ENCODE measurements at regions not wholly inside any gene's neighbourhood (a gene's known extent, or its start where the extent isn't known, plus 50 kb on each side); places are given as distances from the start of the nearest gene placed in this dataset.

- DNase-seq, result no peak
- Histone ChIP-seq H3K4me3 (ENCODE audit: low read depth in 1 of 2, low read length in 2 of 2) (no peak overlapping the region), H3K36me3 (ENCODE audit: insufficient read depth, low read length) (no peaks in the 10 kb centered on the region), H3K27ac (ENCODE audit: low read length) (no peak overlapping the region), H3K4me2 (ENCODE audit: insufficient read depth, low read length) (no peak overlapping the region), H3K9me3 (ENCODE audit: insufficient read depth, low read length, severe bottlenecking) (no peaks in the 10 kb centered on the region), H3K9ac (ENCODE audit: low read depth, low read length) (no peak overlapping the region), H4K20me1 (ENCODE audit: insufficient read depth, low read length) (no peaks in the 10 kb centered on the region), H3K27me3 (ENCODE audit: insufficient read depth, low read length, poor library complexity) (no peaks in the 10 kb centered on the region), H3K79me2 (ENCODE audit: insufficient read depth, low read length) (no peaks in the 10 kb centered on the region), H3K4me1 (ENCODE audit: insufficient read depth, low read length) (no peaks in the 10 kb centered on the region), H2AFZ (ENCODE audit: low read depth, low read length) (no peak overlapping the region)
- no peak for TF ChIP-seq EZH2 (IDR thresholded peaks at IDR 0.05; ENCODE audit: borderline replicate concordance, low read depth, low read length, severe bottlenecking)
- TF ChIP-seq, protein P1, sequence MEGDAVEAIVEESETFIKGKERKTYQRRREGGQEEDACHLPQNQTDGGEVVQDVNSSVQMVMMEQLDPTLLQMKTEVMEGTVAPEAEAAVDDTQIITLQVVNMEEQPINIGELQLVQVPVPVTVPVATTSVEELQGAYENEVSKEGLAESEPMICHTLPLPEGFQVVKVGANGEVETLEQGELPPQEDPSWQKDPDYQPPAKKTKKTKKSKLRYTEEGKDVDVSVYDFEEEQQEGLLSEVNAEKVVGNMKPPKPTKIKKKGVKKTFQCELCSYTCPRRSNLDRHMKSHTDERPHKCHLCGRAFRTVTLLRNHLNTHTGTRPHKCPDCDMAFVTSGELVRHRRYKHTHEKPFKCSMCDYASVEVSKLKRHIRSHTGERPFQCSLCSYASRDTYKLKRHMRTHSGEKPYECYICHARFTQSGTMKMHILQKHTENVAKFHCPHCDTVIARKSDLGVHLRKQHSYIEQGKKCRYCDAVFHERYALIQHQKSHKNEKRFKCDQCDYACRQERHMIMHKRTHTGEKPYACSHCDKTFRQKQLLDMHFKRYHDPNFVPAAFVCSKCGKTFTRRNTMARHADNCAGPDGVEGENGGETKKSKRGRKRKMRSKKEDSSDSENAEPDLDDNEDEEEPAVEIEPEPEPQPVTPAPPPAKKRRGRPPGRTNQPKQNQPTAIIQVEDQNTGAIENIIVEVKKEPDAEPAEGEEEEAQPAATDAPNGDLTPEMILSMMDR (IDR thresholded peaks at IDR 0.05; ENCODE audit: borderline replicate concordance, extremely low read depth, low read length, poor library complexity, severe bottlenecking), result no peak
- no peak for ATAC-seq (ENCODE audit: insufficient read depth, low read depth)
Measured at GRCh38 chr5:162466011-162466410, 398.4 kb downstream of the GABRG2 start.

GRCh38 chr5:162473041-162473714 lies 405.6 kb downstream of the GABRG2 start:
- H3K27ac ChIP-seq (ENCODE audit: low read length), result no peak overlapping the region
- no peaks in the 10 kb centered on the region for H3K9me3 ChIP-seq (ENCODE audit: insufficient read depth, low read length, severe bottlenecking)
- no peaks in the 10 kb centered on the region for H3K27me3 ChIP-seq (ENCODE audit: insufficient read depth, low read length, poor library complexity)
- TF ChIP-seq, protein P1 (IDR thresholded peaks at IDR 0.05; ENCODE audit: borderline replicate concordance, extremely low read depth, low read length, poor library complexity, severe bottlenecking), result no peak
- TF ChIP-seq EZH2 (IDR thresholded peaks at IDR 0.05; ENCODE audit: borderline replicate concordance, low read depth, low read length, severe bottlenecking), result no peak
- DNase-seq (no peak), ATAC-seq (ENCODE audit: insufficient read depth, low read depth) (no peak)
- no peak overlapping the region for H3K9ac ChIP-seq (ENCODE audit: low read depth, low read length)
- no peaks in the 10 kb centered on the region for H3K4me1 ChIP-seq (ENCODE audit: insufficient read depth, low read length)
- H2AFZ ChIP-seq (ENCODE audit: low read depth, low read length), result no peak overlapping the region
- no peak overlapping the region for H3K4me2 ChIP-seq (ENCODE audit: insufficient read depth, low read length)
- H3K79me2 ChIP-seq (ENCODE audit: insufficient read depth, low read length), result no peaks in the 10 kb centered on the region
- H3K4me3 ChIP-seq (ENCODE audit: low read depth in 1 of 2, low read length in 2 of 2), result no peak overlapping the region
- no peaks in the 10 kb centered on the region for H3K36me3 ChIP-seq (ENCODE audit: insufficient read depth, low read length)
- H4K20me1 ChIP-seq (ENCODE audit: insufficient read depth, low read length), result no peaks in the 10 kb centered on the region

- Histone ChIP-seq H3K36me3 (ENCODE audit: insufficient read depth, low read length) (no peaks in the 10 kb centered on the region), H2AFZ (ENCODE audit: low read depth, low read length) (no peak overlapping the region), H3K9ac (ENCODE audit: low read depth, low read length) (no peak overlapping the region), H3K27me3 (ENCODE audit: insufficient read depth, low read length, poor library complexity) (no peaks in the 10 kb centered on the region), H3K4me3 (ENCODE audit: low read depth in 1 of 2, low read length in 2 of 2) (no peak overlapping the region), H3K27ac (ENCODE audit: low read length) (no peak overlapping the region), H3K9me3 (ENCODE audit: insufficient read depth, low read length, severe bottlenecking) (no peaks in the 10 kb centered on the region), H4K20me1 (ENCODE audit: insufficient read depth, low read length) (no peaks in the 10 kb centered on the region), H3K4me1 (ENCODE audit: insufficient read depth, low read length) (no peaks in the 10 kb centered on the region), H3K4me2 (ENCODE audit: insufficient read depth, low read length) (no peak overlapping the region), H3K79me2 (ENCODE audit: insufficient read depth, low read length) (no peaks in the 10 kb centered on the region)
- TF ChIP-seq EZH2 (IDR thresholded peaks at IDR 0.05; ENCODE audit: borderline replicate concordance, low read depth, low read length, severe bottlenecking), result no peak
- TF ChIP-seq, protein P1 (IDR thresholded peaks at IDR 0.05; ENCODE audit: borderline replicate concordance, extremely low read depth, low read length, poor library complexity, severe bottlenecking), result no peak
- ATAC-seq (ENCODE audit: insufficient read depth, low read depth), result no peak
- no peak for DNase-seq
Measured at GRCh38 chr5:162474239-162474638, 406.7 kb downstream of the GABRG2 start.

All from DND-41 (cell line).